ENCODE measurements at regions not wholly inside any gene's neighbourhood (a gene's known extent, or its start where the extent isn't known, plus 50 kb on each side); places are given as distances from the start of the nearest gene placed in this dataset.

GRCh38 chr14:22149058-22149457 lies 440.0 kb downstream of the DAD1 start:
- no peak for DNase-seq (ENCODE audit: low read depth in 1 of 2, low spot score in 1 of 2)
- no peak overlapping the region for H3K27ac ChIP-seq (replicated peaks)
- no peak overlapping the region for H3K4me3 ChIP-seq (replicated peaks; ENCODE audit: insufficient read depth, low read length)
- H3K27me3 ChIP-seq (ENCODE audit: insufficient read depth, poor library complexity, severe bottlenecking), result peaks cover 9% of the 10 kb centered on the region
- TF ChIP-seq, protein P1, sequence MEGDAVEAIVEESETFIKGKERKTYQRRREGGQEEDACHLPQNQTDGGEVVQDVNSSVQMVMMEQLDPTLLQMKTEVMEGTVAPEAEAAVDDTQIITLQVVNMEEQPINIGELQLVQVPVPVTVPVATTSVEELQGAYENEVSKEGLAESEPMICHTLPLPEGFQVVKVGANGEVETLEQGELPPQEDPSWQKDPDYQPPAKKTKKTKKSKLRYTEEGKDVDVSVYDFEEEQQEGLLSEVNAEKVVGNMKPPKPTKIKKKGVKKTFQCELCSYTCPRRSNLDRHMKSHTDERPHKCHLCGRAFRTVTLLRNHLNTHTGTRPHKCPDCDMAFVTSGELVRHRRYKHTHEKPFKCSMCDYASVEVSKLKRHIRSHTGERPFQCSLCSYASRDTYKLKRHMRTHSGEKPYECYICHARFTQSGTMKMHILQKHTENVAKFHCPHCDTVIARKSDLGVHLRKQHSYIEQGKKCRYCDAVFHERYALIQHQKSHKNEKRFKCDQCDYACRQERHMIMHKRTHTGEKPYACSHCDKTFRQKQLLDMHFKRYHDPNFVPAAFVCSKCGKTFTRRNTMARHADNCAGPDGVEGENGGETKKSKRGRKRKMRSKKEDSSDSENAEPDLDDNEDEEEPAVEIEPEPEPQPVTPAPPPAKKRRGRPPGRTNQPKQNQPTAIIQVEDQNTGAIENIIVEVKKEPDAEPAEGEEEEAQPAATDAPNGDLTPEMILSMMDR (IDR thresholded peaks at IDR 0.05; ENCODE audit: insufficient read depth, low read length), result no peak
- no peak for TF ChIP-seq POLR2AphosphoS5 (IDR thresholded peaks at IDR 0.05; ENCODE audit: low read depth)
- TF ChIP-seq SPI1 (IDR thresholded peaks at IDR 0.05; ENCODE audit: borderline replicate concordance, low read depth), result no peak
- TF ChIP-seq GABPA (IDR thresholded peaks at IDR 0.05; ENCODE audit: low read depth), result no peak
- no peak for TF ChIP-seq REST (IDR thresholded peaks at IDR 0.05; ENCODE audit: insufficient replicate concordance, low read depth)

GRCh38 chr14:22147716-22148115 lies 441.3 kb downstream of the DAD1 start:
- no peak overlapping the region for H3K27ac ChIP-seq (replicated peaks)
- H3K4me3 ChIP-seq (replicated peaks; ENCODE audit: insufficient read depth, low read length), result no peak overlapping the region
- no peak for DNase-seq (ENCODE audit: low read depth in 1 of 2, low spot score in 1 of 2)
- TF ChIP-seq POLR2AphosphoS5 (IDR thresholded peaks at IDR 0.05; ENCODE audit: low read depth) (no peak), SPI1 (IDR thresholded peaks at IDR 0.05; ENCODE audit: borderline replicate concordance, low read depth) (no peak), GABPA (IDR thresholded peaks at IDR 0.05; ENCODE audit: low read depth) (no peak), REST (IDR thresholded peaks at IDR 0.05; ENCODE audit: insufficient replicate concordance, low read depth) (no peak)
- TF ChIP-seq, protein P1 (IDR thresholded peaks at IDR 0.05; ENCODE audit: insufficient read depth, low read length), result no peak
- peaks cover 9% of the 10 kb centered on the region for H3K27me3 ChIP-seq (ENCODE audit: insufficient read depth, poor library complexity, severe bottlenecking)

DNA sequence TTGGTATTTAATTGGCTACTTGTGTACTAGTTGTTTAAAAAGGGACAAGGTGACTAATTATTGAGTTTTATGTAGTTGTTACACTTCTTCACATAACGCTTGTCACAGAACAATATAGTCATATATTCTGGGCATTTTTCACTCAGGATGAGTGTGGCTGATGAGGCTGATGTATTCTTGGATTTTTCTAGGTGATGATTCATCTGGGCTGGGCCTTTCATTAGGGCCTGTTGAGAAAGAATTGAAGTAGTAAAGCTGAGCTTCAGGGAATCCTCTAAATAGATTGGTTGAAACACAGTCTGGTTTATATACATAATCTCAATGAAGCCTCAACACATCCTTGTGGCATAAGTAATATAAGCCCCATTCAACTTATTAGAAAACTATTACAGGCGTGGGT lies 445.7 kb downstream of the DAD1 start:
- H3K27me3 ChIP-seq (ENCODE audit: insufficient read depth, poor library complexity, severe bottlenecking), result peaks cover 9% of the 10 kb centered on the region
- H3K27ac ChIP-seq (replicated peaks), result no peak overlapping the region
- no peak for DNase-seq (ENCODE audit: low read depth in 1 of 2, low spot score in 1 of 2)
- no peak for TF ChIP-seq REST (IDR thresholded peaks at IDR 0.05; ENCODE audit: insufficient replicate concordance, low read depth)
- no peak overlapping the region for H3K4me3 ChIP-seq (replicated peaks; ENCODE audit: insufficient read depth, low read length)

GRCh38 chr14:22140633-22141032 lies 448.4 kb downstream of the DAD1 start:
- TF ChIP-seq POLR2AphosphoS5 (IDR thresholded peaks at IDR 0.05; ENCODE audit: low read depth), result no peak
- TF ChIP-seq SPI1 (IDR thresholded peaks at IDR 0.05; ENCODE audit: borderline replicate concordance, low read depth), result no peak
- no peak for TF ChIP-seq REST (IDR thresholded peaks at IDR 0.05; ENCODE audit: insufficient replicate concordance, low read depth)
- TF ChIP-seq, protein P1 (IDR thresholded peaks at IDR 0.05; ENCODE audit: insufficient read depth, low read length), result no peak
- no peak for TF ChIP-seq GABPA (IDR thresholded peaks at IDR 0.05; ENCODE audit: low read depth)
- H3K4me3 ChIP-seq (replicated peaks; ENCODE audit: insufficient read depth, low read length), result no peak overlapping the region
- DNase-seq (ENCODE audit: low read depth in 1 of 2, low spot score in 1 of 2), result no peak
- peaks cover 4% of the 10 kb centered on the region for H3K27me3 ChIP-seq (ENCODE audit: insufficient read depth, poor library complexity, severe bottlenecking)
- no peak overlapping the region for H3K27ac ChIP-seq (replicated peaks)
